Adrenal gland (tissue), 5 donors: ENCODE measurements at regions not wholly inside any gene's neighbourhood (a gene's known extent, or its start where the extent isn't known, plus 50 kb on each side); places are given as distances from the start of the nearest gene placed in this dataset.

Experiments used
- POLR2A ChIP-seq, 2 donors: fragments of 450-650 bp; IDR thresholded peaks; one replicate each; pipeline ENCODE4 v1.6.1; 2017; ENCODE audit warnings: antibody characterized with exemption in 2 of 2, mild to moderate bottlenecking in 2 of 2, moderate library complexity in 1 of 2
- TF ChIP-seq, protein P1 (sequence below), 6 experiments: fragments of 450-650 bp in 4 of 6; fragments of 200-600 bp in 2 of 6; sonication (generic) in 1 of 6; IDR thresholded peaks; 1 replicate in 5 of 6; 2 replicates in 1 of 6; pipeline versions ENCODE4 v1.5.1 to v1.8.0; 2016 to 2021; ENCODE audit warnings: antibody characterized with exemption in 6 of 6, mild to moderate bottlenecking in 2 of 6, moderate library complexity in 1 of 6
- donor health status: DM: no; HTN: no; CAD: no.

GRCh38 chr1:191671236-191671635, 487.0 kb upstream of the RGS18 start:
- no peak for TF ChIP-seq POLR2A (IDR thresholded peaks at IDR 0.05)
- TF ChIP-seq, protein P1, sequence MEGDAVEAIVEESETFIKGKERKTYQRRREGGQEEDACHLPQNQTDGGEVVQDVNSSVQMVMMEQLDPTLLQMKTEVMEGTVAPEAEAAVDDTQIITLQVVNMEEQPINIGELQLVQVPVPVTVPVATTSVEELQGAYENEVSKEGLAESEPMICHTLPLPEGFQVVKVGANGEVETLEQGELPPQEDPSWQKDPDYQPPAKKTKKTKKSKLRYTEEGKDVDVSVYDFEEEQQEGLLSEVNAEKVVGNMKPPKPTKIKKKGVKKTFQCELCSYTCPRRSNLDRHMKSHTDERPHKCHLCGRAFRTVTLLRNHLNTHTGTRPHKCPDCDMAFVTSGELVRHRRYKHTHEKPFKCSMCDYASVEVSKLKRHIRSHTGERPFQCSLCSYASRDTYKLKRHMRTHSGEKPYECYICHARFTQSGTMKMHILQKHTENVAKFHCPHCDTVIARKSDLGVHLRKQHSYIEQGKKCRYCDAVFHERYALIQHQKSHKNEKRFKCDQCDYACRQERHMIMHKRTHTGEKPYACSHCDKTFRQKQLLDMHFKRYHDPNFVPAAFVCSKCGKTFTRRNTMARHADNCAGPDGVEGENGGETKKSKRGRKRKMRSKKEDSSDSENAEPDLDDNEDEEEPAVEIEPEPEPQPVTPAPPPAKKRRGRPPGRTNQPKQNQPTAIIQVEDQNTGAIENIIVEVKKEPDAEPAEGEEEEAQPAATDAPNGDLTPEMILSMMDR (IDR thresholded peaks at IDR 0.05): no peak
